Upper lobe of left lung (tissue), 4 donors: ENCODE measurements at regions not wholly inside any gene's neighbourhood (a gene's known extent, or its start where the extent isn't known, plus 50 kb on each side); places are given as distances from the start of the nearest gene placed in this dataset.

Source experiments
- CTCF ChIP-seq, 6 experiments: fragments of 450-650 bp in 4 of 6; fragments of 200-600 bp in 2 of 6; sonication (generic) in 2 of 6; IDR thresholded peaks; one replicate each; pipeline ENCODE4 v1.5.1; 2016 to 2019; ENCODE audit warnings: antibody characterized with exemption in 6 of 6
- EP300 ChIP-seq, 4 donors: sonication (generic); formaldehyde crosslinking; IDR thresholded peaks; one replicate each; pipeline ENCODE4 v1.5.1; 2017; ENCODE audit warnings: antibody characterized with exemption in 4 of 4, control low read depth in 2 of 4
- POLR2A ChIP-seq, 4 donors: fragments of 450-650 bp; IDR thresholded peaks; one replicate each; pipeline ENCODE4 v1.5.1; 2016 to 2017; ENCODE audit warnings: antibody characterized with exemption in 4 of 4, mild to moderate bottlenecking in 2 of 4
- POLR2AphosphoS5 ChIP-seq, 2 donors: sonication (generic); formaldehyde crosslinking; IDR thresholded peaks; one replicate each; pipeline ENCODE4 v1.5.1; 2017; ENCODE audit warnings: antibody characterized with exemption in 2 of 2

- TF ChIP-seq POLR2AphosphoS5 (IDR thresholded peaks at IDR 0.05): no peak
- TF ChIP-seq CTCF (IDR thresholded peaks at IDR 0.05): no peak
- TF ChIP-seq EP300 (IDR thresholded peaks at IDR 0.05): no peak
- TF ChIP-seq POLR2A (IDR thresholded peaks at IDR 0.05): no peak
These were observed 162.2 kb downstream of the TFEC start for GRCh38 chr7:115868369-115868768.
